IMR-90 (cell line): ENCODE measurements at regions not wholly inside any gene's neighbourhood (a gene's known extent, or its start where the extent isn't known, plus 50 kb on each side); places are given as distances from the start of the nearest gene placed in this dataset.

ENCODE experiments used
- ATAC-seq: fragments of 200-7000 bp; cut with Tn5 transposase; 2 replicates; pipeline ENCODE4 v1.9.1; 2020; ENCODE audit warnings: low read depth, mild to moderate bottlenecking, moderate library complexity
- BruUV-seq: library from RNA; stranded (reverse); fragments of 400-500 nt; replicated peaks from 2 replicates; lab custom pipeline; 2021; lab: Mats Ljungman, UMichigan
- CTCF ChIA-PET: fragments of 300-600 bp; formaldehyde crosslinking; extraction: SDS; loops from one replicate; lab custom pipeline; 2021; ENCODE audit warnings: antibody characterized with exemption; lab: Yijun Ruan, JAX
- POLR2A ChIA-PET: fragments of 300-600 bp; sonication (Branson Sonifier 250); formaldehyde crosslinking; loops from one replicate; lab custom pipeline; 2022; ENCODE audit warnings: antibody characterized with exemption; ENCODE audit not compliant: unreplicated experiment; lab: Charles Lee
- DNase-seq: peaks from one replicate; pipeline ENCODE4 v3.0.0; 2013
- H2AFZ ChIP-seq: replicated peaks from 2 replicates; pipeline ENCODE3; 2013; ENCODE audit warnings: low read length, mild to moderate bottlenecking; ENCODE audit not compliant: poor library complexity
- H2AK5ac ChIP-seq: 2 replicates; pipeline ENCODE4 v1.6.1; 2013; ENCODE audit warnings: low read depth, low read length, inconsistent platforms
- H2AK9ac ChIP-seq: replicated peaks from 2 replicates; pipeline ENCODE3; 2013; ENCODE audit warnings: mild to moderate bottlenecking, low read depth, low read length, moderate library complexity; ENCODE audit not compliant: poor library complexity
- H2BK120ac ChIP-seq: 2 replicates; pipeline ENCODE4 v1.6.1; 2013; ENCODE audit warnings: low read depth, low read length, inconsistent platforms
- H2BK15ac ChIP-seq: 3 replicates; pipeline ENCODE4 v1.6.1; 2013; ENCODE audit warnings: low read depth, low read length, inconsistent platforms
- H2BK20ac ChIP-seq: 2 replicates; pipeline ENCODE4 v1.6.1; 2013; ENCODE audit warnings: low read depth, mild to moderate bottlenecking, inconsistent platforms, low read length, moderate library complexity
- H2BK5ac ChIP-seq: 2 replicates; pipeline ENCODE4 v1.6.1; 2013; ENCODE audit warnings: mild to moderate bottlenecking, low read depth, low read length, inconsistent platforms; ENCODE audit not compliant: poor library complexity, severe bottlenecking
- H3K14ac ChIP-seq: replicated peaks from 2 replicates; pipeline ENCODE4 v1.6.1; 2013; ENCODE audit warnings: low read depth, low read length, inconsistent platforms
- H3K18ac ChIP-seq: 2 replicates; pipeline ENCODE4 v1.6.1; 2013; ENCODE audit warnings: low read depth, low read length, control low read depth
- H3K23ac ChIP-seq: 2 replicates; pipeline ENCODE4 v1.6.1; 2013; ENCODE audit warnings: low read depth, low read length, inconsistent platforms
- H3K27ac ChIP-seq: 2 replicates; pipeline ENCODE4 v1.5.1; 2013; ENCODE audit warnings: mild to moderate bottlenecking, control low read depth, low read length; ENCODE audit not compliant: insufficient read depth
- H3K27me3 ChIP-seq: 2 replicates; pipeline ENCODE4 v1.6.1; 2013; ENCODE audit warnings: low read length; ENCODE audit not compliant: control insufficient read depth, insufficient read depth
- H3K36me3 ChIP-seq: 2 replicates; pipeline ENCODE4 v1.6.1; 2013; ENCODE audit warnings: low read length, mixed read lengths; ENCODE audit not compliant: control insufficient read depth, insufficient read depth
- H3K4ac ChIP-seq: 2 replicates; pipeline ENCODE4 v1.6.1; 2013; ENCODE audit warnings: low read depth, low read length, inconsistent platforms
- H3K4me1 ChIP-seq: 2 replicates; pipeline ENCODE4 v1.6.1; 2013; ENCODE audit warnings: low read length, mixed read lengths; ENCODE audit not compliant: control insufficient read depth, insufficient read depth
- H3K4me2 ChIP-seq: 2 replicates; pipeline ENCODE4 v1.6.1; 2013; ENCODE audit warnings: low read depth, mild to moderate bottlenecking, control low read depth, low read length, moderate library complexity
- H3K4me3 ChIP-seq: 2 replicates; pipeline ENCODE4 v1.5.1; 2013; ENCODE audit warnings: low read depth, mild to moderate bottlenecking, control low read depth, low read length, moderate library complexity; ENCODE audit not compliant: insufficient read depth
- H3K56ac ChIP-seq: 2 replicates; pipeline ENCODE4 v1.6.1; 2013; ENCODE audit warnings: low read length, inconsistent platforms; ENCODE audit not compliant: insufficient read depth; ENCODE audit errors: extremely low read depth
- H3K79me1 ChIP-seq, 2 experiments: 2 replicates each; pipeline ENCODE4 v1.6.1; 2013; ENCODE audit warnings: low read length in 2 of 2, inconsistent platforms in 1 of 2, low read depth in 1 of 2
- H3K9ac ChIP-seq: 2 replicates; pipeline ENCODE4 v1.6.1; 2013; ENCODE audit warnings: low read depth, low read length, control low read depth
- H3K9me1 ChIP-seq: 2 replicates; pipeline ENCODE4 v1.6.1; 2013; ENCODE audit warnings: low read length, inconsistent platforms; ENCODE audit not compliant: insufficient read depth
- H3K9me3 ChIP-seq: 2 replicates; pipeline ENCODE4 v1.6.1; 2013; ENCODE audit warnings: low read length; ENCODE audit not compliant: control insufficient read depth, insufficient read depth
- H4K20me1 ChIP-seq: 2 replicates; pipeline ENCODE4 v1.6.1; 2013; ENCODE audit warnings: low read length, inconsistent platforms; ENCODE audit not compliant: insufficient read depth
- H4K5ac ChIP-seq: 2 replicates; pipeline ENCODE4 v1.6.1; 2013; ENCODE audit warnings: mild to moderate bottlenecking, low read depth, low read length, control low read depth
- H4K8ac ChIP-seq, 2 experiments: 2 replicates each; pipeline ENCODE4 v1.6.1; 2013; ENCODE audit warnings: low read depth in 2 of 2, low read length in 2 of 2, control low read depth in 1 of 2, inconsistent platforms in 1 of 2
- H4K91ac ChIP-seq: 2 replicates; pipeline ENCODE4 v1.6.1; 2013; ENCODE audit warnings: low read depth, low read length, inconsistent platforms; ENCODE audit not compliant: insufficient read depth
- BHLHE40 ChIP-seq: fragments of 150-350 bp; IDR thresholded peaks from 2 replicates; pipeline ENCODE4 v1.6.1; 2016; ENCODE audit warnings: mild to moderate bottlenecking, low read depth, low read length
- CEBPB ChIP-seq: IDR thresholded peaks from 2 replicates; pipeline ENCODE4 v1.6.1; 2012; ENCODE audit warnings: low read depth, low read length, improper control_type of control experiment
- CHD1 ChIP-seq: IDR thresholded peaks from 2 replicates; pipeline ENCODE4 v1.6.1; 2012; ENCODE audit warnings: low read depth, low read length, improper control_type of control experiment
- FOS ChIP-seq: fragments of 150-350 bp; IDR thresholded peaks from 2 replicates; pipeline ENCODE4 v1.6.1; 2016; ENCODE audit warnings: low read depth, low read length
- MAFK ChIP-seq: IDR thresholded peaks from 2 replicates; pipeline ENCODE4 v1.6.1; 2012; ENCODE audit warnings: low read depth, low read length, improper control_type of control experiment
- MAZ ChIP-seq: IDR thresholded peaks from 2 replicates; pipeline ENCODE4 v1.6.1; 2012; ENCODE audit warnings: low read depth, mild to moderate bottlenecking, low read length, improper control_type of control experiment, moderate library complexity, borderline replicate concordance
- MXI1 ChIP-seq: IDR thresholded peaks from 2 replicates; pipeline ENCODE4 v1.6.1; 2012; ENCODE audit warnings: low read depth, mild to moderate bottlenecking, low read length, moderate library complexity, borderline replicate concordance
- NFE2L2 ChIP-seq: fragments of 150-350 bp; IDR thresholded peaks from 2 replicates; pipeline ENCODE4 v1.6.1; 2016; ENCODE audit warnings: low read depth, mild to moderate bottlenecking, low read length
- POLR2A ChIP-seq: IDR thresholded peaks from 2 replicates; pipeline ENCODE4 v1.6.1; 2012; ENCODE audit warnings: mild to moderate bottlenecking, low read depth, low read length
- RAD21 ChIP-seq: IDR thresholded peaks from 2 replicates; pipeline ENCODE4 v1.6.1; 2012; ENCODE audit warnings: low read length, improper control_type of control experiment
- RCOR1 ChIP-seq: IDR thresholded peaks from 2 replicates; pipeline ENCODE4 v1.6.1; 2012; ENCODE audit warnings: mild to moderate bottlenecking, low read length, improper control_type of control experiment; ENCODE audit not compliant: insufficient replicate concordance
- RFX5 ChIP-seq: IDR thresholded peaks from 2 replicates; pipeline ENCODE4 v1.8.0; 2012; ENCODE audit warnings: low read depth, mild to moderate bottlenecking, low read length, moderate library complexity
- SMC3 ChIP-seq: fragments of 150-350 bp; IDR thresholded peaks from 2 replicates; pipeline ENCODE4 v1.6.1; 2016; ENCODE audit warnings: low read depth, mild to moderate bottlenecking, antibody characterized with exemption, low read length, moderate library complexity
- WGBS, 2 experiments: methylation state at CpG; one replicate each; pipeline versions ENCODE4 v1.1.5 to v1.1.7; 2013; ENCODE audit warnings: missing lambda C conversion rate in 2 of 2; ENCODE audit not compliant: insufficient read length in 1 of 2; ENCODE audit errors: extremely low coverage in 2 of 2; 5-methylcytosine and 5-hydroxymethylcytosine counted together
- dilution Hi-C: fragments of 300-500 bp; cut with HindIII; formaldehyde crosslinking; loops from one replicate; pipeline ENCODE4 v1.14.3; 2018; ENCODE audit warnings: low sequenced_read_pairs; ENCODE audit not compliant: unreplicated experiment
- in situ Hi-C: fragments of 300-500 bp; cut with MboI; formaldehyde crosslinking; loops from 3 replicates; pipeline ENCODE4 v1.14.3; 2019; ENCODE audit warnings: low sequenced_read_pairs, inconsistent platforms, mixed read lengths
- intact Hi-C: fragments of 100-400 bp; cut with micrococcal nuclease; formaldehyde crosslinking; loops from 2 replicates; pipeline ENCODE4 v1.10.0; 2022
- TF ChIP-seq, protein P1 (sequence below): conservative IDR thresholded peaks from 2 replicates; pipeline ENCODE4 v1.5.1; 2012; ENCODE audit warnings: mild to moderate bottlenecking, low read depth, low read length, improper control_type of control experiment
- TF ChIP-seq, protein P2 (sequence below): fragments of 150-350 bp; IDR thresholded peaks from 2 replicates; pipeline ENCODE4 v1.6.1; 2016; ENCODE audit warnings: low read depth, mild to moderate bottlenecking, low read length, moderate library complexity, borderline replicate concordance
- TF ChIP-seq, protein P3 (sequence below): fragments of 150-350 bp; IDR thresholded peaks from 2 replicates; pipeline ENCODE4 v1.6.1; 2017; ENCODE audit warnings: mild to moderate bottlenecking, antibody characterized with exemption, low read length, low read depth

DNA sequence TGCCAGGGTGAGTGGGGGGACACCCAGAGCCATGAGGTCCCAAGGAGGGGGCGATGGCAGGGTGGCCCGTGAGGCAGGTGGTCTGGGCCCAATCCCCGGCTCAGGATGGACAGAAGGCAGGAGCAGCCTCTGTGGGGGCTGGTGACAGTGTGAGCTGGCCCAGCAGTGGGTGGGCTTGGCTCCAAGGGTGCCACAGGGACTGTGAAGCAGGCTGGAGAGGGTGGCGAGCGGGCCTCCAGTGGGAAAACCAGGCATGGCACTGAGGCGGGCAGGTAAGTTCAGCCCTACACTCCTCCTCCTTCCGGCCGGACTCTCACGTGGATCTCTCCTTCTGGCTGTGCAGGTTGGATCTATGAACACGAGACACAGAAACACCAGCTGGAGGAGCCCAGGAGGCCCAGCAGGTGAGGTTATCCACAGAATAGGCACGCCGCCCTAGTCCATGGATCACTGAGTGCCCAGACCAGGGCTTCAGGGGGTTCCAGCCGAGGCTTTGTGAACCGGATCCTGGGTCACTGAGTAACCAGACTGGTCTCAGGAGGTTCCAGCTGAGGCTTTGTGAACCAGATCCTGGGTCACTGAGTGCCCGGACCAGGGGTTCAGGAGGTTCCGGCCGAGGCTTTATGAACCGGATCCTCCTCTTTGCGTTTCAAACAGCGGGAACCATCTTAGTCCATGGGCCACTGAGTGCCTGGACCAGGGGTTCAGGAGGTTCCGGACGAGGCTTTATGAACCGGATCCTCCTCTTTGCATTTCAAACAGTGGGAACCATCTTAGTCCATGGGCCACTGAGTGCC, 76.4 kb upstream of the BHLHE23 start:
- no peak overlapping the region for H4K8ac ChIP-seq
- no peak overlapping the region for H3K27ac ChIP-seq
- no peak overlapping the region for H2BK20ac ChIP-seq
- H3K4ac ChIP-seq = no peak overlapping the region
- H3K4me3 ChIP-seq = no peak overlapping the region
- DNase-seq = no peak
- in situ Hi-C loops (no loop called here), intact Hi-C loops (no loop called here), dilution Hi-C loops (no loop called here)
- H2AK5ac ChIP-seq = no peak overlapping the region
- no peak overlapping the region for H3K4me2 ChIP-seq
- 70% methylated on average over 8 of the region's 23 CpGs; no CpG with 5 or more reads in 1 of the 2 experiments for WGBS, 2 experiments
- ChIA-PET CTCF (no interaction called here), POLR2A (no interaction called here)
- H4K5ac ChIP-seq = no peak overlapping the region
- no peak overlapping the region for H2BK120ac ChIP-seq
- H3K23ac ChIP-seq = no peak overlapping the region
- H3K9me1 ChIP-seq = no peaks in the 10 kb centered on the region
- BruUV-seq = no TSS peak
- no peak overlapping the region for H2BK15ac ChIP-seq
- H3K79me1 ChIP-seq = no peaks in the 10 kb centered on the region
- H3K27me3 ChIP-seq = peaks cover 28% of the 10 kb centered on the region
- TF ChIP-seq CEBPB (no peak), RAD21 (no peak), FOS (no peak), BHLHE40 (no peak), POLR2A (no peak), RFX5 (no peak), NFE2L2 (no peak), CHD1 (no peak), MXI1 (no peak), MAZ (no peak), SMC3 (no peak), RCOR1 (no peak), MAFK (no peak)
- TF ChIP-seq, protein P1, sequence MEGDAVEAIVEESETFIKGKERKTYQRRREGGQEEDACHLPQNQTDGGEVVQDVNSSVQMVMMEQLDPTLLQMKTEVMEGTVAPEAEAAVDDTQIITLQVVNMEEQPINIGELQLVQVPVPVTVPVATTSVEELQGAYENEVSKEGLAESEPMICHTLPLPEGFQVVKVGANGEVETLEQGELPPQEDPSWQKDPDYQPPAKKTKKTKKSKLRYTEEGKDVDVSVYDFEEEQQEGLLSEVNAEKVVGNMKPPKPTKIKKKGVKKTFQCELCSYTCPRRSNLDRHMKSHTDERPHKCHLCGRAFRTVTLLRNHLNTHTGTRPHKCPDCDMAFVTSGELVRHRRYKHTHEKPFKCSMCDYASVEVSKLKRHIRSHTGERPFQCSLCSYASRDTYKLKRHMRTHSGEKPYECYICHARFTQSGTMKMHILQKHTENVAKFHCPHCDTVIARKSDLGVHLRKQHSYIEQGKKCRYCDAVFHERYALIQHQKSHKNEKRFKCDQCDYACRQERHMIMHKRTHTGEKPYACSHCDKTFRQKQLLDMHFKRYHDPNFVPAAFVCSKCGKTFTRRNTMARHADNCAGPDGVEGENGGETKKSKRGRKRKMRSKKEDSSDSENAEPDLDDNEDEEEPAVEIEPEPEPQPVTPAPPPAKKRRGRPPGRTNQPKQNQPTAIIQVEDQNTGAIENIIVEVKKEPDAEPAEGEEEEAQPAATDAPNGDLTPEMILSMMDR = no peak
- TF ChIP-seq, protein P2, sequence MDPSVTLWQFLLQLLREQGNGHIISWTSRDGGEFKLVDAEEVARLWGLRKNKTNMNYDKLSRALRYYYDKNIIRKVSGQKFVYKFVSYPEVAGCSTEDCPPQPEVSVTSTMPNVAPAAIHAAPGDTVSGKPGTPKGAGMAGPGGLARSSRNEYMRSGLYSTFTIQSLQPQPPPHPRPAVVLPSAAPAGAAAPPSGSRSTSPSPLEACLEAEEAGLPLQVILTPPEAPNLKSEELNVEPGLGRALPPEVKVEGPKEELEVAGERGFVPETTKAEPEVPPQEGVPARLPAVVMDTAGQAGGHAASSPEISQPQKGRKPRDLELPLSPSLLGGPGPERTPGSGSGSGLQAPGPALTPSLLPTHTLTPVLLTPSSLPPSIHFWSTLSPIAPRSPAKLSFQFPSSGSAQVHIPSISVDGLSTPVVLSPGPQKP = no peak
- TF ChIP-seq, protein P3, sequence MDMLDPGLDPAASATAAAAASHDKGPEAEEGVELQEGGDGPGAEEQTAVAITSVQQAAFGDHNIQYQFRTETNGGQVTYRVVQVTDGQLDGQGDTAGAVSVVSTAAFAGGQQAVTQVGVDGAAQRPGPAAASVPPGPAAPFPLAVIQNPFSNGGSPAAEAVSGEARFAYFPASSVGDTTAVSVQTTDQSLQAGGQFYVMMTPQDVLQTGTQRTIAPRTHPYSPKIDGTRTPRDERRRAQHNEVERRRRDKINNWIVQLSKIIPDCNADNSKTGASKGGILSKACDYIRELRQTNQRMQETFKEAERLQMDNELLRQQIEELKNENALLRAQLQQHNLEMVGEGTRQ = no peak
- H3K4me1 ChIP-seq = no peaks in the 10 kb centered on the region
- no peak overlapping the region for H3K14ac ChIP-seq
- H3K18ac ChIP-seq = no peak overlapping the region
- H2AK9ac ChIP-seq = no peak overlapping the region
- no peak overlapping the region for H3K9ac ChIP-seq
- H3K56ac ChIP-seq = no peak overlapping the region
- no peak for ATAC-seq
- no peaks in the 10 kb centered on the region for H4K20me1 ChIP-seq
- H4K91ac ChIP-seq = no peak overlapping the region
- H3K9me3 ChIP-seq = no peaks in the 10 kb centered on the region
- no peaks in the 10 kb centered on the region for H3K36me3 ChIP-seq
- H2BK5ac ChIP-seq = no peak overlapping the region
- no peak overlapping the region for H2AFZ ChIP-seq
